ENCODE measurements at regions not wholly inside any gene's neighbourhood (a gene's known extent, or its start where the extent isn't known, plus 50 kb on each side); places are given as distances from the start of the nearest gene placed in this dataset.

- Histone ChIP-seq H3K4me1 (ENCODE audit: control insufficient read depth, insufficient read depth, low read length) (peaks cover 65% of the 10 kb centered on the region), H3K9me3 (ENCODE audit: control insufficient read depth, low read length) (no peaks in the 10 kb centered on the region), H3K27me3 (replicated peaks; ENCODE audit: control insufficient read depth, insufficient read depth, low read length) (no peaks in the 10 kb centered on the region), H3K4me3 (ENCODE audit: low read length) (peak overlapping the region; percentile 38), H3K36me3 (ENCODE audit: control insufficient read depth, insufficient read depth, low read length, severe bottlenecking) (no peaks in the 10 kb centered on the region), H3K9ac (ENCODE audit: low read length) (peak overlapping the region; percentile 71)
- peak; percentile 80 for DNase-seq (ENCODE audit: low read depth)
Measured at GRCh38 chr12:89181271-89181920, 170.9 kb downstream of the DUSP6 start.

GRCh38 chr12:89180496-89180895, 171.8 kb downstream of the DUSP6 start:
- DNase-seq (ENCODE audit: low read depth) = no peak
- H3K9me3 ChIP-seq (ENCODE audit: control insufficient read depth, low read length) = no peaks in the 10 kb centered on the region
- no peak overlapping the region for H3K4me3 ChIP-seq (ENCODE audit: low read length)
- H3K9ac ChIP-seq (ENCODE audit: low read length) = peak overlapping the region; percentile 71
- H3K4me1 ChIP-seq (ENCODE audit: control insufficient read depth, insufficient read depth, low read length) = peaks cover 56% of the 10 kb centered on the region
- H3K27me3 ChIP-seq (replicated peaks; ENCODE audit: control insufficient read depth, insufficient read depth, low read length) = no peaks in the 10 kb centered on the region
- no peaks in the 10 kb centered on the region for H3K36me3 ChIP-seq (ENCODE audit: control insufficient read depth, insufficient read depth, low read length, severe bottlenecking)

DNA sequence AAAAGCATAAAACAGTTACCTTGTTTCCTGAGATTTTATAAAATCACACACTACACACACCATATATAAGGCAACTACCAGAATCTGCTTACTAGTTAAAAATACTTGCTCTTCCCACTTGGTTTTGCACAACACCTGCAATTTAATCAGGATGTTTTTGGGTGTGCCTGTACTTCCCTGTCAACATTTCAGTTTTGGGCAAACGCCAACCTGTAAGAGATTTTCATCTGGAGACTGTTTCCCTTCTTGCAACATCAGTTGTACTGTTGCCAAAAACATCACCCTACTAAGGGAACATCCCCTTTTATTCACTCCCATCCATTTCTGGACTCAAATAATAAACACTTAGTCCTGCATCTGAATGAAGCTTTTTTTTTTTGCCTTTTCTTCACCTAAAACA, 172.3 kb downstream of the DUSP6 start:
- no peaks in the 10 kb centered on the region for H3K36me3 ChIP-seq (ENCODE audit: control insufficient read depth, insufficient read depth, low read length, severe bottlenecking)
- no peaks in the 10 kb centered on the region for H3K9me3 ChIP-seq (ENCODE audit: control insufficient read depth, low read length)
- no peak overlapping the region for H3K4me3 ChIP-seq (ENCODE audit: low read length)
- DNase-seq (ENCODE audit: low read depth) = peak; percentile 94
- H3K27me3 ChIP-seq (replicated peaks; ENCODE audit: control insufficient read depth, insufficient read depth, low read length) = no peaks in the 10 kb centered on the region
- H3K4me1 ChIP-seq (ENCODE audit: control insufficient read depth, insufficient read depth, low read length) = peaks cover 51% of the 10 kb centered on the region
- peak overlapping the region; percentile 71 for H3K9ac ChIP-seq (ENCODE audit: low read length)

GRCh38 chr12:89179245-89179644, 173.1 kb downstream of the DUSP6 start:
- no peak for DNase-seq (ENCODE audit: low read depth)
- Histone ChIP-seq H3K4me3 (ENCODE audit: low read length) (no peak overlapping the region), H3K4me1 (ENCODE audit: control insufficient read depth, insufficient read depth, low read length) (peaks cover 44% of the 10 kb centered on the region), H3K9me3 (ENCODE audit: control insufficient read depth, low read length) (no peaks in the 10 kb centered on the region), H3K36me3 (ENCODE audit: control insufficient read depth, insufficient read depth, low read length, severe bottlenecking) (no peaks in the 10 kb centered on the region), H3K9ac (ENCODE audit: low read length) (peak overlapping the region; percentile 26), H3K27me3 (replicated peaks; ENCODE audit: control insufficient read depth, insufficient read depth, low read length) (no peaks in the 10 kb centered on the region)

DNA sequence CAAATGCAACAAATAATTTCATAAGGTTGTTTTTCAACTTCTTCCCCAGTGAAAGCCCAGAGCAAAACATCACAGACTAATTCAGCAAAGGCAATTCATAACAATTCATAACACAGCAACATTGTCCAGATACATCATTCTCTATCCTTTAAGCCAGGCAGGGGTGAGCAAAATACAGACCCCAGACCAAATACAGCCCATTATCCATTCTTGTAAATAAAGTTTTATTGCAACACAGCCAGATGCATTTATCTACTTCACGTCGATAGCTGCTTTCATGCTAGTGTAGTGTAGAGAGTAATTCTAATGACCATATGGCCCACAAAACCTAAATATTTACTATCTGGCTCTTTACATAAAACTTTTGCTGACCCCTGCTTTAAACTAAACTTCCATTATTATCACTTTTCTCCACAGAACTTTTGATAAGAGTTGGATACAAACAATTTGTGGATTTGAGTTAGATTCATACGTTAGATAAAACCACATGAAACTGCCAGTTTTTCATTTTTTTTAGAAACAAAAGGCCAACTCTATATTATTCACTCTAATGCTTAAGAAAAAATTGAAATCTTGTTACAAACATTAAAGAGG, 174.4 kb downstream of the DUSP6 start:
- Histone ChIP-seq H3K36me3 (ENCODE audit: control insufficient read depth, insufficient read depth, low read length, severe bottlenecking) (no peaks in the 10 kb centered on the region), H3K27me3 (replicated peaks; ENCODE audit: control insufficient read depth, insufficient read depth, low read length) (no peaks in the 10 kb centered on the region), H3K4me1 (ENCODE audit: control insufficient read depth, insufficient read depth, low read length) (peaks cover 36% of the 10 kb centered on the region), H3K9me3 (ENCODE audit: control insufficient read depth, low read length) (no peaks in the 10 kb centered on the region), H3K4me3 (ENCODE audit: low read length) (no peak overlapping the region), H3K9ac (ENCODE audit: low read length) (no peak overlapping the region)
- no peak for DNase-seq (ENCODE audit: low read depth)

- no peak overlapping the region for H3K4me3 ChIP-seq (ENCODE audit: low read length)
- H3K9ac ChIP-seq (ENCODE audit: low read length) = no peak overlapping the region
- peaks cover 7% of the 10 kb centered on the region for H3K9me3 ChIP-seq (ENCODE audit: control insufficient read depth, low read length)
- no peaks in the 10 kb centered on the region for H3K36me3 ChIP-seq (ENCODE audit: control insufficient read depth, insufficient read depth, low read length, severe bottlenecking)
- H3K4me1 ChIP-seq (ENCODE audit: control insufficient read depth, insufficient read depth, low read length) = peaks cover 25% of the 10 kb centered on the region
- no peaks in the 10 kb centered on the region for H3K27me3 ChIP-seq (replicated peaks; ENCODE audit: control insufficient read depth, insufficient read depth, low read length)
- DNase-seq (ENCODE audit: low read depth) = no peak
Measured at GRCh38 chr12:89176676-89177075, 175.6 kb downstream of the DUSP6 start.

DNA sequence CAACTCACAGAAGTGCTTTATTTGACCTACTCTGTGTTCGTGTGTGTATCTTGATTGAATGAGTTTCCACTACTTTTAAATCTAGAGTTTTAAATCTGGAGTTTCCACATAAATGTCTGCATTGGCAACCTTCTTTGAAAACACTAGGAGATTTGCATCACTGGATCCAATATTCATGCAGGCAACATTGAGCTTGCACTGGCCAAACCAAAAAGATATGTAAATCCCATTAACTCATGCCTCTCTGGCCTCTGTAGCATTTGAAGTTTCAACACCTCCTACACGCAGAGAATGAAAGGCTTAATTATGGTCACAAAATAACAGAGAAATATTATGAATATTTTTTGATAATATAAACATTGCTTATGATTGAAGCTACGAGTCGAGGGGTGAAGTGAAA, 178.6 kb downstream of the DUSP6 start:
- H3K27me3 ChIP-seq (replicated peaks; ENCODE audit: control insufficient read depth, insufficient read depth, low read length) = no peaks in the 10 kb centered on the region
- no peak for DNase-seq (ENCODE audit: low read depth)
- no peaks in the 10 kb centered on the region for H3K4me1 ChIP-seq (ENCODE audit: control insufficient read depth, insufficient read depth, low read length)
- H3K4me3 ChIP-seq (ENCODE audit: low read length) = no peak overlapping the region
- no peaks in the 10 kb centered on the region for H3K36me3 ChIP-seq (ENCODE audit: control insufficient read depth, insufficient read depth, low read length, severe bottlenecking)
- no peak overlapping the region for H3K9ac ChIP-seq (ENCODE audit: low read length)
- H3K9me3 ChIP-seq (ENCODE audit: control insufficient read depth, low read length) = peaks cover 7% of the 10 kb centered on the region

DNA sequence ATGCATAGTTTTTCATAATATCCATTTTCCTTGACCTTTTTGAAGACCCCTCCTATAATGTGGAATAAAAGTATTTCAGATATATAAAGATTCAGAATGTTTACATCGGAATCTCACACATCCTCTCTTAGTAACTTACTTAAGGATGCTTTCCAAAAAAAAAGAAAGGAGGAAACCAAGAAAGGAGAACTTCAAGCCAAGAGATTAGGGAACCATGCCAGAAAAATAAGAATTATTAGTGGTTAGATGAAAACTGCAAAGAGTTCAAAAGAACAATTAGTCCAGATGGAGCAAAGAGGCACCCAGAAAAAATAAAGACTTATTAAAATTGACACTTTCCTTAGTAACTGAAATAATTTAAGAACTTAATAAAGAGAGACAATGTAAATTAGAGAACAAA, 179.2 kb downstream of the DUSP6 start:
- Histone ChIP-seq H3K4me1 (ENCODE audit: control insufficient read depth, insufficient read depth, low read length) (no peaks in the 10 kb centered on the region), H3K27me3 (replicated peaks; ENCODE audit: control insufficient read depth, insufficient read depth, low read length) (no peaks in the 10 kb centered on the region), H3K9me3 (ENCODE audit: control insufficient read depth, low read length) (peaks cover 7% of the 10 kb centered on the region), H3K4me3 (ENCODE audit: low read length) (no peak overlapping the region), H3K9ac (ENCODE audit: low read length) (no peak overlapping the region), H3K36me3 (ENCODE audit: control insufficient read depth, insufficient read depth, low read length, severe bottlenecking) (no peaks in the 10 kb centered on the region)
- no peak for DNase-seq (ENCODE audit: low read depth)

- H3K9me3 ChIP-seq (ENCODE audit: control insufficient read depth, low read length) = peaks cover 7% of the 10 kb centered on the region
- no peak for DNase-seq (ENCODE audit: low read depth)
- no peaks in the 10 kb centered on the region for H3K4me1 ChIP-seq (ENCODE audit: control insufficient read depth, insufficient read depth, low read length)
- no peaks in the 10 kb centered on the region for H3K27me3 ChIP-seq (replicated peaks; ENCODE audit: control insufficient read depth, insufficient read depth, low read length)
- no peak overlapping the region for H3K9ac ChIP-seq (ENCODE audit: low read length)
- H3K4me3 ChIP-seq (ENCODE audit: low read length) = no peak overlapping the region
- no peaks in the 10 kb centered on the region for H3K36me3 ChIP-seq (ENCODE audit: control insufficient read depth, insufficient read depth, low read length, severe bottlenecking)
Measured at GRCh38 chr12:89172224-89172623, 180.1 kb downstream of the DUSP6 start.

DNA sequence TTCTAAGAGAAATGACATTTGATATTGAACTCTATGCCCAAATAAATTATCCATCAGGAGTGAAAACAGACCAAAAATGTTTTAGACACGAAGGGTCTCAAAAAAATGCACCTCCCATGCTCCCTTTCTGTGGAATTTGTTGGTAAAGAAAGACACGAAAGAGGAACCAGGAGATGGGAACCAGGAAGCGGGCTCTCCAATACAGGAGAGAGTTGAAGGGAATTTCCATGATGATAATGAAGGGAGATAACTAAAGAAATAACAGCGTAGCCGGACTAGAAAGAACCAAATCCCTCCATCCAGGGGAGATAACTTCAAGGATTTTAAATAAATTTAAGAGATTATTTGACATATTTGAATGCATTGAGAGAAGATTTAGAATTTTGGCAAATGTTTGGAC, 183.0 kb downstream of the DUSP6 start:
- no peak overlapping the region for H3K4me3 ChIP-seq (ENCODE audit: low read length)
- no peak overlapping the region for H3K9ac ChIP-seq (ENCODE audit: low read length)
- no peaks in the 10 kb centered on the region for H3K36me3 ChIP-seq (ENCODE audit: control insufficient read depth, insufficient read depth, low read length, severe bottlenecking)
- no peaks in the 10 kb centered on the region for H3K27me3 ChIP-seq (replicated peaks; ENCODE audit: control insufficient read depth, insufficient read depth, low read length)
- peaks cover 11% of the 10 kb centered on the region for H3K4me1 ChIP-seq (ENCODE audit: control insufficient read depth, insufficient read depth, low read length)
- no peak for DNase-seq (ENCODE audit: low read depth)
- H3K9me3 ChIP-seq (ENCODE audit: control insufficient read depth, low read length) = peaks cover 7% of the 10 kb centered on the region

DNA sequence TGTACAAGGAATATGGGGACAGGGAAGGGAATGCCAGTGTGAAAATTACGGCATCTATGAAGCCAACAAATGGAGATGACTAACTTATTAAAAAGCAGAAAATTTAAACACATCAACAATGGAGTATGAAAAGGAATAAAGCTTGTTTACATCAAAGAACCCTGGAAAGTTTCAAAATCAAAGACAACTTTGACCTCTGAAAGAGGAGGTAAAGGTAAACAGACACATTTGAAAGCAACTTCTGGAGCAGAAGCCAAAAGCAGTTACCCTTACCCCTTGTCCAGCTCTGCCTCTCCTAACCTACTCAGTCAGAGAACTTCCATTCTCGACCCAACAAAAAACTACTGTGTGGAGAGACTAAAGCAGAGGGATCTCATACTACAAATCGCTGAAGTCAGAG, 184.3 kb downstream of the DUSP6 start:
- Histone ChIP-seq H3K4me1 (ENCODE audit: control insufficient read depth, insufficient read depth, low read length) (peaks cover 19% of the 10 kb centered on the region), H3K36me3 (ENCODE audit: control insufficient read depth, insufficient read depth, low read length, severe bottlenecking) (no peaks in the 10 kb centered on the region), H3K9ac (ENCODE audit: low read length) (no peak overlapping the region), H3K9me3 (ENCODE audit: control insufficient read depth, low read length) (peaks cover 7% of the 10 kb centered on the region), H3K27me3 (replicated peaks; ENCODE audit: control insufficient read depth, insufficient read depth, low read length) (no peaks in the 10 kb centered on the region), H3K4me3 (ENCODE audit: low read length) (no peak overlapping the region)
- no peak for DNase-seq (ENCODE audit: low read depth)

- H3K9me3 ChIP-seq (ENCODE audit: control insufficient read depth, low read length) = no peaks in the 10 kb centered on the region
- DNase-seq (ENCODE audit: low read depth) = peak; percentile 71
- H3K36me3 ChIP-seq (ENCODE audit: control insufficient read depth, insufficient read depth, low read length, severe bottlenecking) = no peaks in the 10 kb centered on the region
- no peak overlapping the region for H3K9ac ChIP-seq (ENCODE audit: low read length)
- H3K4me3 ChIP-seq (ENCODE audit: low read length) = no peak overlapping the region
- peaks cover 30% of the 10 kb centered on the region for H3K4me1 ChIP-seq (ENCODE audit: control insufficient read depth, insufficient read depth, low read length)
- H3K27me3 ChIP-seq (replicated peaks; ENCODE audit: control insufficient read depth, insufficient read depth, low read length) = no peaks in the 10 kb centered on the region
Measured at GRCh38 chr12:89166525-89166934, 185.8 kb downstream of the DUSP6 start.

Data from adipocyte (in vitro differentiated cells).